ENCODE measurements at regions not wholly inside any gene's neighbourhood (a gene's known extent, or its start where the extent isn't known, plus 50 kb on each side); places are given as distances from the start of the nearest gene placed in this dataset.

- TF ChIP-seq CTCF (IDR thresholded peaks at IDR 0.05; ENCODE audit: extremely low read depth in 1 of 2, insufficient read depth in 1 of 2, low read depth in 1 of 2, low read length in 2 of 2) (no peak), POLR2A (IDR thresholded peaks at IDR 0.05; ENCODE audit: low read depth, low read length) (no peak), GATA2 (IDR thresholded peaks at IDR 0.05; ENCODE audit: insufficient read depth, insufficient read length, low read depth, low read length) (no peak)
Measured at GRCh38 chr1:90295534-90295933, 300.6 kb downstream of the ZNF326 start.

Measured in endothelial cell of umbilical vein (primary cell).